ENCODE measurements at regions not wholly inside any gene's neighbourhood (a gene's known extent, or its start where the extent isn't known, plus 50 kb on each side); places are given as distances from the start of the nearest gene placed in this dataset.

GRCh38 chr16:20253825-20254224 lies 73.5 kb downstream of the GP2 start:
- Histone ChIP-seq H3K79me1 (ENCODE audit: low read depth in 1 of 2, low read length in 2 of 2) (no peaks in the 10 kb centered on the region), H2BK20ac (ENCODE audit: low read depth, low read length) (no peak overlapping the region), H4K5ac (ENCODE audit: low read depth, low read length) (no peak overlapping the region), H3K9me3 (ENCODE audit: control insufficient read depth, insufficient read depth, low read length) (peaks cover 13% of the 10 kb centered on the region; the same call in 1 of the 2 replicates), H3K4me2 (ENCODE audit: low read depth, low read length) (no peak overlapping the region), H3K23ac (ENCODE audit: low read depth, low read length) (no peak overlapping the region), H3K27me3 (ENCODE audit: control insufficient read depth, insufficient read depth, low read length) (no peaks in the 10 kb centered on the region), H3K56ac (ENCODE audit: extremely low read depth, insufficient read depth, low read length) (no peak overlapping the region), H4K91ac (ENCODE audit: insufficient read depth, low read depth, low read length) (no peak overlapping the region), H2BK5ac (ENCODE audit: low read depth, low read length, poor library complexity, severe bottlenecking) (no peak overlapping the region), H3K36me3 (ENCODE audit: control insufficient read depth, insufficient read depth, low read length) (no peaks in the 10 kb centered on the region), H3K18ac (ENCODE audit: low read depth, low read length) (no peak overlapping the region), H2BK15ac (ENCODE audit: low read depth, low read length) (no peak overlapping the region), H3K9ac (ENCODE audit: low read depth, low read length) (no peak overlapping the region), H3K4ac (ENCODE audit: low read depth, low read length) (no peak overlapping the region), H2AK5ac (ENCODE audit: low read depth, low read length) (no peak overlapping the region), H3K27ac (ENCODE audit: insufficient read depth, low read length) (no peak overlapping the region), H2AK9ac (replicated peaks; ENCODE audit: low read depth, low read length, poor library complexity) (no peak overlapping the region), H4K8ac (ENCODE audit: low read depth in 2 of 2, low read length in 2 of 2) (no peak overlapping the region), H2BK120ac (ENCODE audit: low read depth, low read length) (no peak overlapping the region), H3K4me1 (ENCODE audit: control insufficient read depth, insufficient read depth, low read length) (no peaks in the 10 kb centered on the region), H3K14ac (replicated peaks; ENCODE audit: low read depth, low read length) (no peak overlapping the region), H3K9me1 (ENCODE audit: insufficient read depth, low read length) (no peaks in the 10 kb centered on the region), H3K4me3 (ENCODE audit: insufficient read depth, low read depth, low read length) (no peak overlapping the region), H2AFZ (replicated peaks; ENCODE audit: low read length, poor library complexity) (no peak overlapping the region), H4K20me1 (ENCODE audit: insufficient read depth, low read length) (no peaks in the 10 kb centered on the region)
- TF ChIP-seq POLR2A (IDR thresholded peaks at IDR 0.05; ENCODE audit: low read depth, low read length) (no peak), ELK1 (IDR thresholded peaks at IDR 0.05; ENCODE audit: borderline replicate concordance, low read depth, low read length) (no peak), CEBPB (IDR thresholded peaks at IDR 0.05; ENCODE audit: low read depth, low read length) (no peak), SMC3 (IDR thresholded peaks at IDR 0.05; ENCODE audit: low read depth, low read length) (no peak), RFX5 (IDR thresholded peaks at IDR 0.05; ENCODE audit: low read depth, low read length) (no peak), MAFK (IDR thresholded peaks at IDR 0.05; ENCODE audit: low read depth, low read length) (no peak), USF2 (IDR thresholded peaks at IDR 0.05; ENCODE audit: low read depth, low read length) (no peak), RCOR1 (IDR thresholded peaks at IDR 0.05; ENCODE audit: insufficient replicate concordance, low read length) (no peak), MXI1 (IDR thresholded peaks at IDR 0.05; ENCODE audit: borderline replicate concordance, low read depth, low read length) (no peak)
- intact Hi-C loops (cut with micrococcal nuclease) (no loop called here), in situ Hi-C loops (cut with MboI; ENCODE audit: low sequenced_read_pairs) (no loop called here), dilution Hi-C loops (cut with HindIII; ENCODE audit: low sequenced_read_pairs, unreplicated experiment) (no loop called here)
- POLR2A ChIA-PET (ENCODE audit: unreplicated experiment), result no interaction called here
- no CpG with 5 or more reads among the region's 2 CpGs for WGBS, 2 experiments (ENCODE audit: extremely low coverage in 2 of 2, insufficient read length in 1 of 2)
- BruUV-seq (replicated peaks), result no TSS peak
- ATAC-seq (ENCODE audit: low read depth) (no peak), DNase-seq (no peak)
- CTCF ChIA-PET, result no interaction called here

Data from IMR-90 (cell line).